Esophagus (tissue), 2 donors: ENCODE measurements at regions not wholly inside any gene's neighbourhood (a gene's known extent, or its start where the extent isn't known, plus 50 kb on each side); places are given as distances from the start of the nearest gene placed in this dataset.

Experiments
- H3K27ac ChIP-seq, 2 donors: one replicate each; pipeline ENCODE4 v1.5.1; 2013; ENCODE audit warnings: low read depth in 2 of 2, mild to moderate bottlenecking in 2 of 2, inconsistent platforms in 1 of 2, low read length in 1 of 2, moderate library complexity in 1 of 2
- H3K27me3 ChIP-seq, 2 donors: one replicate each; pipeline ENCODE4 v1.6.1; 2013; ENCODE audit warnings: low read length in 2 of 2, control low read depth in 1 of 2, mild to moderate bottlenecking in 1 of 2; ENCODE audit not compliant: insufficient read depth in 2 of 2, control insufficient read depth in 1 of 2
- H3K36me3 ChIP-seq, 2 donors: one replicate each; pipeline ENCODE4 v1.6.1; 2013; ENCODE audit warnings: low read length in 1 of 2; ENCODE audit not compliant: control insufficient read depth in 2 of 2, insufficient read depth in 2 of 2
- H3K4me1 ChIP-seq, 2 donors: one replicate each; pipeline ENCODE4 v1.6.1; 2013; ENCODE audit warnings: low read length in 1 of 2; ENCODE audit not compliant: control insufficient read depth in 2 of 2, insufficient read depth in 2 of 2
- H3K4me3 ChIP-seq, 2 donors: one replicate each; pipeline ENCODE4 v1.5.1; 2013; ENCODE audit warnings: low read length in 2 of 2, mild to moderate bottlenecking in 2 of 2, low read depth in 1 of 2, moderate library complexity in 1 of 2
- H3K9me3 ChIP-seq, 2 donors: one replicate each; pipeline ENCODE4 v1.6.1; 2013; ENCODE audit warnings: mild to moderate bottlenecking in 2 of 2, low read depth in 1 of 2, low read length in 1 of 2, moderate library complexity in 1 of 2; ENCODE audit not compliant: control insufficient read depth in 2 of 2, insufficient read depth in 1 of 2
- WGBS, 2 donors: extraction: QIAGEN DNeasy Blood & Tissue Kit; methylation state at CpG; one replicate each; pipeline ENCODE4 v1.1.7; 2013; 5-methylcytosine and 5-hydroxymethylcytosine counted together
- donor health status: healthy with polysubstance abuse.
- donor health status: Bipolar disorder and iron deficiency.

DNA sequence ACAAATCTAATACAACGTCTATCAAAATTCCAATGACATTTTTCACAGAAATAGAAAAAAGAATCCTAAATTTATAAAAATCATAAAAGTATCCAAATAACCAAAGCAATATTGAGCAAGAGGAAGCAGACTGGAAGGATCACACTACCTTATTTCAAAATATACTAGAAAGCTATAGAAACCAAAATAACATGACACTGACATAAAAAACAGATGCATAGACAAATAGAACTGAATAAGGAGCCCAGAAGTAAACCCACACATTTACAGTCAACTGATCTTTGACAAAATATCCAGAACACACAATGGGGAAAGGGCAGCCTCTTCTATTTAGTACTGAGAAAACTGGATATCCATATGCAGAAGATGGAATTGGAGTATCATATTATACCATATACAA lies 217.5 kb downstream of the MACC1 start:
- Histone ChIP-seq H3K9me3 (no peaks in the 10 kb centered on the region), H3K36me3 (no peaks in the 10 kb centered on the region), H3K4me1 (no peaks in the 10 kb centered on the region), H3K27me3 (no peaks in the 10 kb centered on the region), H3K27ac (no peak overlapping the region), H3K4me3 (no peak overlapping the region)
- 78 to 91% methylated on average over 1 of the region's 1 CpG for WGBS, 2 donors

- H3K27me3 ChIP-seq = no peaks in the 10 kb centered on the region
- 80 to 86% methylated on average over 2 of the region's 2 CpGs for WGBS, 2 donors
- H3K27ac ChIP-seq = no peak overlapping the region
- no peaks in the 10 kb centered on the region for H3K9me3 ChIP-seq
- no peaks in the 10 kb centered on the region for H3K4me1 ChIP-seq
- H3K4me3 ChIP-seq = no peak overlapping the region
- no peaks in the 10 kb centered on the region for H3K36me3 ChIP-seq
Measured at GRCh38 chr7:19991936-19992335, 218.5 kb upstream of the TMEM196 start.

- Histone ChIP-seq H3K4me3 (no peak overlapping the region), H3K27me3 (no peaks in the 10 kb centered on the region), H3K9me3 (no peaks in the 10 kb centered on the region), H3K36me3 (no peaks in the 10 kb centered on the region), H3K27ac (no peak overlapping the region), H3K4me1 (no peaks in the 10 kb centered on the region)
- WGBS, 2 donors = 37 to 53% methylated on average over 2 of the region's 2 CpGs
Measured at GRCh38 chr7:19989906-19990305, 216.5 kb upstream of the TMEM196 start.

DNA sequence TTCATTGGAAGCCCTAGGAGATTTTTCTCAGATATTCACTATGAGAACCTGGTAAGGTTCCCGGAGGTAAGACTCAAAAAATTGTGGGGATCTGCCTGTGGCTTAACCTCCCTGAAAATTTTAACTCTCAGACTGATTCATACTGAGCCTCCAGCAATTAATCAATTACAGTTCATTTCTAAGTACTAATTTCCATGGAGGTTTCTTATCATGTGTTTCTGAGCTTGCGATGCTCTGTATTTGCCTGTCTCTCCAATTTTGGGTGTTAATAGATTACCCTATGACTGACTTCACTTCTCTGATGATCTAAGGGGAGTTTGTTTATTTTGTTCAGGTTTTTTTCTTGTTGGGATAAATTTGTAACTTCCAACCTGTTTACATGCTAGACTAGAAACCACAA lies 215.4 kb upstream of the TMEM196 start:
- no peaks in the 10 kb centered on the region for H3K27me3 ChIP-seq
- H3K4me1 ChIP-seq = no peaks in the 10 kb centered on the region
- no peak overlapping the region for H3K4me3 ChIP-seq
- H3K36me3 ChIP-seq = no peaks in the 10 kb centered on the region
- H3K9me3 ChIP-seq = no peaks in the 10 kb centered on the region
- WGBS, 2 donors = 89 to 90% methylated on average over 2 of the region's 2 CpGs
- no peak overlapping the region for H3K27ac ChIP-seq

DNA sequence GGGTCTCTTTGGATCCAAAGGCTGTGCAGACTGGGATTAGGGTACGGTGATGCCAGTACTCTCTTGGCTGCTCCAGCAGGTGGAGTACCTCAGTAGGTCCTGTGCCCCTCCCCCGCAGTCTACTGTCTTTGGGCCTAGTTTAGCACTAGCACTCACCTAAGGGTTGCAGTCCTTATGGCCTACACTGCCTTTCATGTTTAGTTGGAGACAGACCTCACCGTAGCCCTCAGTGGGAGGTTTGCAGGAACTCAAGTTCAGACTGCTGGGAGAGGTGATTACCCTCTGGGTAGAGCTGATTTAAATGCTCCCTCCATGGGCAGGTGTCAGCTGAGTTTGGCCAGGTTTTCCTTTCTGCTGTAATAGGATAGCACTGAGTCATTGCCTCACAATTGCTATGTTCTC lies 210.8 kb upstream of the TMEM196 start:
- H3K27ac ChIP-seq = no peak overlapping the region
- H3K4me1 ChIP-seq = no peaks in the 10 kb centered on the region
- 91 to 92% methylated on average over 3 of the region's 3 CpGs for WGBS, 2 donors
- H3K36me3 ChIP-seq = no peaks in the 10 kb centered on the region
- H3K27me3 ChIP-seq = no peaks in the 10 kb centered on the region
- no peak overlapping the region for H3K4me3 ChIP-seq
- no peaks in the 10 kb centered on the region for H3K9me3 ChIP-seq

- no peaks in the 10 kb centered on the region for H3K9me3 ChIP-seq
- H3K4me3 ChIP-seq = no peak overlapping the region
- no peak overlapping the region for H3K27ac ChIP-seq
- WGBS, 2 donors = 63 to 70% methylated on average over 6 of the region's 6 CpGs
- no peaks in the 10 kb centered on the region for H3K27me3 ChIP-seq
- H3K36me3 ChIP-seq = no peaks in the 10 kb centered on the region
- H3K4me1 ChIP-seq = no peaks in the 10 kb centered on the region
Measured at GRCh38 chr7:19982841-19983835, 209.7 kb upstream of the TMEM196 start.

GRCh38 chr7:19973581-19973980 lies 200.2 kb upstream of the TMEM196 start:
- Histone ChIP-seq H3K27ac (no peak overlapping the region), H3K4me1 (no peaks in the 10 kb centered on the region), H3K4me3 (no peak overlapping the region), H3K27me3 (no peaks in the 10 kb centered on the region), H3K9me3 (no peaks in the 10 kb centered on the region), H3K36me3 (no peaks in the 10 kb centered on the region)
- WGBS, 2 donors = 87 to 90% methylated on average over 2 of the region's 2 CpGs

- Histone ChIP-seq H3K9me3 (no peaks in the 10 kb centered on the region), H3K36me3 (no peaks in the 10 kb centered on the region), H3K4me3 (no peak overlapping the region), H3K27ac (no peak overlapping the region), H3K27me3 (no peaks in the 10 kb centered on the region), H3K4me1 (no peaks in the 10 kb centered on the region)
- 84 to 92% methylated on average over 1 of the region's 1 CpG for whole genome bisulfite sequencing, 2 donors
Measured at GRCh38 chr7:19972876-19973275, 199.5 kb upstream of the TMEM196 start.

- H3K4me1 ChIP-seq = no peaks in the 10 kb centered on the region
- H3K9me3 ChIP-seq = no peaks in the 10 kb centered on the region
- no peak overlapping the region for H3K4me3 ChIP-seq
- H3K27me3 ChIP-seq = no peaks in the 10 kb centered on the region
- WGBS, 2 donors = 41 to 52% methylated on average over 2 of the region's 2 CpGs
- no peak overlapping the region for H3K27ac ChIP-seq
- no peaks in the 10 kb centered on the region for H3K36me3 ChIP-seq
Measured at GRCh38 chr7:19971956-19972355, 198.5 kb upstream of the TMEM196 start.

DNA sequence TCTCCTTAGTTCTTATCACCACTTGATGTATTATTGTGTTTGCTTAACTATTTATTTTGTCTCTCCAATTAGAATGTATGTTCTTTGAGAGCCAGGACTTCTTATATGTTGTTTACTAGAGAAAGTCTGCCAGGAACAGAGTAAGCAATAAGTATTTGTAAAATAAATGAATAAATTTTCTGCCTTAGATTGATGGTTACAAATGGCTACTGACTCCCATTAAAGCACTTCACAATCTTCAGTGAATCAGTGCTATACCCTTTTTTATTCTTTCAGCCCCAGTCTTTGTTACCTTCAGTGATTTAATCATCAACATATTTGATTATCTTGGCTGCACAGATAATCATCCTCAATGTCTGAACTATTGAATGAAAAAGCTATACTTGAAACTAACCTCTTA lies 197.1 kb upstream of the TMEM196 start:
- Histone ChIP-seq H3K27ac (no peak overlapping the region), H3K4me3 (no peak overlapping the region), H3K27me3 (no peaks in the 10 kb centered on the region), H3K4me1 (no peaks in the 10 kb centered on the region), H3K9me3 (no peaks in the 10 kb centered on the region), H3K36me3 (no peaks in the 10 kb centered on the region)
